H1 (cell line): ENCODE measurements at regions not wholly inside any gene's neighbourhood (a gene's known extent, or its start where the extent isn't known, plus 50 kb on each side); places are given as distances from the start of the nearest gene placed in this dataset.

ENCODE experiments used
- CTCF ChIA-PET: fragments of 300-600 bp; sonication (Branson Sonifier 250); formaldehyde crosslinking; loops from one replicate; lab custom pipeline; 2021; ENCODE audit not compliant: partially characterized antibody; lab: Charles Lee
- POLR2A ChIA-PET: fragments of 300-600 bp; sonication (Branson Sonifier 250); formaldehyde crosslinking; loops from one replicate; lab custom pipeline; 2021; ENCODE audit warnings: inconsistent platforms; ENCODE audit not compliant: partially characterized antibody; lab: Charles Lee
- DNase-seq, 2 experiments: peaks; one replicate each; pipeline versions ENCODE4 v3.0.0 to v3.0.0-alpha.2; 2010 to 2022; ENCODE audit warnings: low spot score in 2 of 2, low read depth in 1 of 2, mixed read lengths in 1 of 2
- FAIRE-seq: peaks from 2 replicates; lab custom pipeline; 2011; peaks lifted over from hg19 to GRCh38; lab: Jason Lieb, UNC
- H2AFZ ChIP-seq: 2 replicates; pipeline ENCODE4 v1.8.1; 2012; ENCODE audit warnings: low read length, inconsistent platforms
- H2AK5ac ChIP-seq: 2 replicates; pipeline ENCODE4 v1.6.1; 2013; ENCODE audit warnings: low read depth, low read length
- H2BK120ac ChIP-seq: replicated peaks from 2 replicates; pipeline ENCODE3; 2013; ENCODE audit warnings: low read depth, low read length, inconsistent platforms
- H2BK12ac ChIP-seq: 2 replicates; pipeline ENCODE4 v1.6.1; 2013; ENCODE audit warnings: low read depth, low read length
- H2BK15ac ChIP-seq: 2 replicates; pipeline ENCODE4 v1.6.1; 2013; ENCODE audit warnings: low read length
- H2BK20ac ChIP-seq: 2 replicates; pipeline ENCODE4 v1.6.1; 2013; ENCODE audit warnings: low read length
- H2BK5ac ChIP-seq: 2 replicates; pipeline ENCODE4 v1.6.1; 2013; ENCODE audit warnings: low read depth, low read length
- H3K14ac ChIP-seq: 2 replicates; pipeline ENCODE4 v1.6.1; 2013; ENCODE audit warnings: inconsistent platforms; ENCODE audit not compliant: insufficient read length
- H3K18ac ChIP-seq: 2 replicates; pipeline ENCODE4 v1.6.1; 2013; ENCODE audit warnings: low read length; ENCODE audit errors: extremely low read depth
- H3K23ac ChIP-seq: 2 replicates; pipeline ENCODE4 v1.6.1; 2013; ENCODE audit warnings: inconsistent platforms; ENCODE audit not compliant: insufficient read length
- H3K23me2 ChIP-seq: 2 replicates; pipeline ENCODE4 v1.6.1; 2013; ENCODE audit warnings: low read depth, low read length
- H3K27ac ChIP-seq: 2 replicates; pipeline ENCODE4 v1.6.1; 2011; ENCODE audit warnings: low read depth, low read length, inconsistent platforms
- H3K27me3 ChIP-seq, 4 experiments: replicated peaks in 1 of 4; 1 replicate in 1 of 4; 2 replicates in 3 of 4; pipeline versions ENCODE4 v1.6.1 to v1.8.1; 2011 to 2013; ENCODE audit warnings: low read length in 3 of 4, mild to moderate bottlenecking in 3 of 4, inconsistent platforms in 2 of 4, mixed read lengths in 2 of 4, moderate library complexity in 1 of 4; ENCODE audit not compliant: control insufficient read depth in 3 of 4, insufficient read depth in 3 of 4; ENCODE audit errors: extremely low read depth in 1 of 4
- H3K36me3 ChIP-seq, 4 experiments: 2 replicates each; pipeline versions ENCODE4 v1.6.1 to v1.8.1; 2011 to 2013; ENCODE audit warnings: mild to moderate bottlenecking in 4 of 4, low read length in 3 of 4, moderate library complexity in 2 of 4, control low read depth in 1 of 4, inconsistent platforms in 1 of 4; ENCODE audit not compliant: insufficient read depth in 4 of 4, control insufficient read depth in 2 of 4
- H3K4ac ChIP-seq: replicated peaks from 2 replicates; pipeline ENCODE3; 2013; ENCODE audit warnings: low read length, low read depth, mixed read lengths, inconsistent platforms; ENCODE audit not compliant: insufficient read length
- H3K4me1 ChIP-seq, 4 experiments: replicated peaks in 1 of 4; 1 replicate in 1 of 4; 2 replicates in 3 of 4; pipeline versions ENCODE4 v1.6.1 to v1.8.1; 2011 to 2013; ENCODE audit warnings: low read length in 3 of 4, inconsistent platforms in 2 of 4, mixed read lengths in 1 of 4; ENCODE audit not compliant: insufficient read depth in 4 of 4, control insufficient read depth in 3 of 4
- H3K4me2 ChIP-seq, 2 experiments: 2 replicates each; pipeline versions ENCODE4 v1.6.1 to v1.8.1; 2011 to 2013; ENCODE audit warnings: low read depth in 2 of 2, low read length in 2 of 2, control low read depth in 1 of 2, inconsistent platforms in 1 of 2, mild to moderate bottlenecking in 1 of 2; ENCODE audit not compliant: insufficient read depth in 1 of 2
- H3K4me3 ChIP-seq, 4 experiments: fragments of 200-600, 300-600 bp in 1 of 4; sonication (generic), shearing (Covaris generic), sonication (Bioruptor Twin) in 1 of 4; 2 replicates each; pipeline versions ENCODE4 v1.5.1 to v1.8.1; 2011 to 2016; ENCODE audit warnings: low read length in 4 of 4, low read depth in 3 of 4, control low read depth in 2 of 4, inconsistent platforms in 2 of 4, mild to moderate bottlenecking in 2 of 4, mixed read lengths in 1 of 4, moderate library complexity in 1 of 4; ENCODE audit not compliant: insufficient read depth in 2 of 4; ENCODE audit errors: extremely low read depth in 1 of 4
- H3K56ac ChIP-seq: replicated peaks from 2 replicates; pipeline ENCODE3; 2013; ENCODE audit warnings: low read depth, mild to moderate bottlenecking, mixed read lengths, low read length, inconsistent platforms; ENCODE audit not compliant: insufficient read length
- H3K79me1 ChIP-seq: 2 replicates; pipeline ENCODE4 v1.6.1; 2013; ENCODE audit warnings: low read depth, low read length, control low read depth
- H3K79me2 ChIP-seq, 2 experiments: 2 replicates each; pipeline versions ENCODE4 v1.6.1 to v1.8.1; 2012 to 2013; ENCODE audit warnings: low read length in 2 of 2, mild to moderate bottlenecking in 2 of 2, inconsistent platforms in 1 of 2; ENCODE audit not compliant: insufficient read depth in 2 of 2, control insufficient read depth in 1 of 2
- H3K9ac ChIP-seq, 4 experiments: replicated peaks in 1 of 4; 1 replicate in 1 of 4; 2 replicates in 3 of 4; pipeline versions ENCODE4 v1.6.1 to v1.8.1; 2011 to 2013; ENCODE audit warnings: low read depth in 3 of 4, low read length in 3 of 4, control low read depth in 2 of 4, mild to moderate bottlenecking in 2 of 4, moderate library complexity in 2 of 4, inconsistent platforms in 1 of 4; ENCODE audit errors: extremely low read depth in 1 of 4
- H3K9me3 ChIP-seq, 2 experiments: 2 replicates each; pipeline versions ENCODE4 v1.6.1 to v1.8.1; 2012 to 2013; ENCODE audit warnings: mild to moderate bottlenecking in 2 of 2, moderate library complexity in 2 of 2, control low read depth in 1 of 2, inconsistent platforms in 1 of 2, low read depth in 1 of 2, low read length in 1 of 2, mixed read lengths in 1 of 2; ENCODE audit not compliant: insufficient read depth in 2 of 2
- H4K20me1 ChIP-seq, 2 experiments: replicated peaks in 1 of 2; 2 replicates each; pipeline versions ENCODE3 to v1.8.1; 2011 to 2013; ENCODE audit warnings: inconsistent platforms in 2 of 2, low read length in 2 of 2, mild to moderate bottlenecking in 1 of 2; ENCODE audit not compliant: insufficient read depth in 2 of 2, control insufficient read depth in 1 of 2
- H4K5ac ChIP-seq: 2 replicates; pipeline ENCODE4 v1.6.1; 2013; ENCODE audit warnings: low read length, low read depth, mixed read lengths, inconsistent platforms; ENCODE audit not compliant: insufficient read length
- H4K8ac ChIP-seq: 2 replicates; pipeline ENCODE4 v1.8.0; 2013; ENCODE audit warnings: mild to moderate bottlenecking, moderate library complexity, low read length, inconsistent platforms; ENCODE audit not compliant: insufficient read depth; ENCODE audit errors: extremely low read depth
- H4K91ac ChIP-seq: replicated peaks from 2 replicates; pipeline ENCODE3; 2013; ENCODE audit warnings: low read length, mixed read lengths, inconsistent platforms; ENCODE audit not compliant: insufficient read length
- ATF3 ChIP-seq: IDR thresholded peaks from 2 replicates; pipeline ENCODE4 v1.6.1; 2011; ENCODE audit warnings: low read depth, mild to moderate bottlenecking, low read length; ENCODE audit not compliant: insufficient read depth
- CHD1 ChIP-seq: IDR thresholded peaks from 2 replicates; pipeline ENCODE4 v1.6.1; 2012; ENCODE audit warnings: low read depth, low read length, improper control_type of control experiment
- CTCF ChIP-seq, 3 experiments: IDR thresholded peaks; 1 replicate in 2 of 3; 2 replicates in 1 of 3; pipeline versions ENCODE4 v1.5.1 to v1.6.1; 2011; ENCODE audit warnings: low read length in 3 of 3, mild to moderate bottlenecking in 3 of 3, inconsistent platforms in 2 of 3, low read depth in 1 of 3, moderate library complexity in 1 of 3; ENCODE audit not compliant: insufficient read depth in 1 of 3; ENCODE audit errors: control extremely low read depth in 1 of 3
- EGR1 ChIP-seq: IDR thresholded peaks from 2 replicates; pipeline ENCODE4 v1.6.1; 2011; ENCODE audit warnings: low read depth, low read length, borderline replicate concordance
- FOSL1 ChIP-seq: IDR thresholded peaks from 2 replicates; pipeline ENCODE4 v1.6.1; 2011; ENCODE audit warnings: mild to moderate bottlenecking, low read depth, low read length, moderate library complexity; ENCODE audit not compliant: insufficient read depth
- RAD21 ChIP-seq, 2 experiments: IDR thresholded peaks in 1 of 2; conservative IDR thresholded peaks in 1 of 2; 2 replicates each; pipeline ENCODE4 v1.6.1; 2011; ENCODE audit warnings: low read depth in 2 of 2, low read length in 2 of 2, improper control_type of control experiment in 1 of 2, inconsistent platforms in 1 of 2, mild to moderate bottlenecking in 1 of 2, moderate library complexity in 1 of 2
- TEAD4 ChIP-seq: IDR thresholded peaks from 2 replicates; pipeline ENCODE4 v1.6.1; 2012; ENCODE audit warnings: low read depth, low read length, inconsistent platforms, mixed read lengths
- WGBS, 2 experiments: shearing (Covaris generic) in 1 of 2; methylation state at CpG; one replicate each; pipeline versions ENCODE4 v1.1.6 to v1.1.7; 2013 to 2015; ENCODE audit warnings: low lambda C conversion rate in 2 of 2, mixed read lengths in 2 of 2, inconsistent platforms in 1 of 2, low coverage in 1 of 2, missing lambda C conversion rate in 1 of 2; ENCODE audit not compliant: insufficient replicate concordance in 2 of 2, insufficient coverage in 1 of 2, insufficient read length in 1 of 2; ENCODE audit errors: extremely low coverage in 1 of 2, missing lambda C conversion rate in 1 of 2; 5-methylcytosine and 5-hydroxymethylcytosine counted together

- Histone ChIP-seq H4K5ac (no peak overlapping the region), H2BK5ac (no peak overlapping the region), H3K4me1 (no peaks in the 10 kb centered on the region), H3K14ac (no peak overlapping the region), H2BK12ac (no peak overlapping the region), H3K4me3 (no peak overlapping the region), H4K8ac (no peak overlapping the region), H3K18ac (no peak overlapping the region), H2AK5ac (no peak overlapping the region), H3K23ac (no peak overlapping the region), H3K79me2 (no peaks in the 10 kb centered on the region), H4K91ac (no peak overlapping the region), H3K27me3 (no peaks in the 10 kb centered on the region), H2BK20ac (no peak overlapping the region), H2BK15ac (no peak overlapping the region), H3K4me2 (no peak overlapping the region), H2BK120ac (no peak overlapping the region), H4K20me1 (no peaks in the 10 kb centered on the region), H3K36me3 (no peaks in the 10 kb centered on the region), H3K4ac (no peak overlapping the region), H3K79me1 (no peaks in the 10 kb centered on the region), H3K9me3 (peaks cover 0 to 3% of the 10 kb centered on the region in 2 experiments; a peak in 3 of 4 replicates), H3K56ac (no peak overlapping the region), H2AFZ (no peak overlapping the region), H3K23me2 (no peaks in the 10 kb centered on the region), H3K9ac (no peak overlapping the region), H3K27ac (no peak overlapping the region)
- DNase-seq (no peak), FAIRE-seq (no peak)
- TF ChIP-seq EGR1, result no peak
- TF ChIP-seq CHD1, result no peak
- peak in 2 of 3 experiments; percentile 43 to 56; a peak in 2 of 4 replicates for TF ChIP-seq CTCF (IDR thresholded peaks at IDR 0.05; ENCODE audit: control extremely low read depth in 1 of 3, insufficient read depth in 1 of 3, low read depth in 1 of 3, low read length in 3 of 3)
- no peak for TF ChIP-seq FOSL1
- no peak for TF ChIP-seq TEAD4
- no peak for TF ChIP-seq ATF3
- TF ChIP-seq RAD21 (IDR thresholded peaks at IDR 0.05 in 1 of 2, conservative IDR thresholded peaks at IDR 0.05 in 1 of 2; ENCODE audit: low read depth in 2 of 2, low read length in 2 of 2), result peak; percentile 73 to 80
- CTCF ChIA-PET, result interaction anchor here (0.7 to 5.5 kb wide), 9 partner anchors 8 to 461 kb away, joined by 3 to 25 read pairs (median 5); no protein-coding TSS in a partner anchor
- POLR2A ChIA-PET, result no interaction called here
- 38% methylated on average over 3 of the region's 3 CpGs; no CpG with 5 or more reads in 1 of the 2 experiments for WGBS, 2 experiments
These were observed 534.7 kb downstream of the CDH10 start for GRCh38 chr5:24110004-24110615.
